SHP77 (cell line): ENCODE measurements at regions not wholly inside any gene's neighbourhood (a gene's known extent, or its start where the extent isn't known, plus 50 kb on each side); places are given as distances from the start of the nearest gene placed in this dataset.

ENCODE experiments used
- DNase-seq, 2 experiments: peaks; one replicate each; lab custom pipeline; 2025; lab: John Stamatoyannopoulos, UW

DNA sequence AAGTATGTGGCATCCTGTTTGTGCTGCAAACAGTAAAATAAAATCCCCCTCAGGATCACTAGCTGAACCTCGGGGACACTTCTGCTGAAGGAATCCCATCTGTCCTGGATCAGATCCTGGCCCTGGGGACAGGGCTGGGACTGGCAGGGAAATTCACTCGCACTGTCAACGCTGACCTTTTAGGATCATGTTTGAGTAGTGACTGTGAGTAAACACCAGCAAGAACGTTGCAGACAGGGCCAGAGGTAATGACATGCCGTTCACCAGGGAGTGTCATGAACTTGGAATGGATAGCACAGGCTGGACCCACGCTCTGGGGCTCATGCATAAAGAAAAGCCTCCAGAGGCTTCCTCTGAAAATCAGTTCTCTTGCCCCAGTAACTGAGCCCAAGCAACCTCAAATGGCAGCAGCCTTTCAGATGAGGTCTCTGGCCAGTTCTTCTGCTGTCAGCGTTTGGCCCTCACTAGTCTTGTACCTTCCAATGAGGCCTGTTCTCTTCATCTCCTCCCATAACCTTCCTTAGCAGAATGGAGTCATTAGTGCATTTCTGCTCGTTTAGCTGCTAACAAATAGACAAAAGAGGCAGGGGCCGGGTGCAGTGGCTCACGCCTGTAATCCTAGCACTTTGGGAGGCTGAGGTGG is 51.0 kb upstream of the BARX2 start:
- peak; percentile 84 for DNase-seq

DNA sequence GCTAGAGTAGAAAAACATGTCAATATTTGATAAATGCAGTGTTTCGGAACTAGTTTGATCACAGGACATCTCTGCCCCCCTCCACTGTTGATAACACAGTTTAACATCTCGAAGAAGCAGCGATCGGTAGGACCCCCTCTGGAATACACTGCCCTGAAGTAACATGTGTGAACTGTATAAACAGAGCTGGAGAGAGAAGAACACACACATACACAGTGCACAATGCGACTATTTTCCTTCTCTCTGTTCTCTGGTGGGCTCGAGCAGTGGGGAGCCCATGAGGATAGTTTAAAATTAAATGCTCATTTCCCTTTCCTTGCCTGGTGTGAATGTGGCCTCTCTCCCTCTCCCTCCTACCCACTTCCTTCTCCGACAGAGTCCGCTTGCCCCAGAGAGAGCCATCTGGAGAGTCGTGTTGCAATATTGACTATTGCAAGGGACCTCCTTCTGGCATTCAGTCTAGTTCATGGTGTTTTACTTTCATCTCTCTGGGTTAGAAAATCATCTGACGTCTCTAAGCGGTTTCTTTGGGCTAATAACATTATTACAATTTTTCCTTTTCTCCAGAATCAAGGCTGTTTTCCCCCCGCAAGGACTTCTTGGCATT is 51.6 kb upstream of the BARX2 start:
- peak in 1 of 2 experiments; percentile 38 for DNase-seq

- peak; percentile 35 to 65 for DNase-seq
Measured at GRCh38 chr11:129322941-129323340, 52.7 kb upstream of the BARX2 start.

DNA sequence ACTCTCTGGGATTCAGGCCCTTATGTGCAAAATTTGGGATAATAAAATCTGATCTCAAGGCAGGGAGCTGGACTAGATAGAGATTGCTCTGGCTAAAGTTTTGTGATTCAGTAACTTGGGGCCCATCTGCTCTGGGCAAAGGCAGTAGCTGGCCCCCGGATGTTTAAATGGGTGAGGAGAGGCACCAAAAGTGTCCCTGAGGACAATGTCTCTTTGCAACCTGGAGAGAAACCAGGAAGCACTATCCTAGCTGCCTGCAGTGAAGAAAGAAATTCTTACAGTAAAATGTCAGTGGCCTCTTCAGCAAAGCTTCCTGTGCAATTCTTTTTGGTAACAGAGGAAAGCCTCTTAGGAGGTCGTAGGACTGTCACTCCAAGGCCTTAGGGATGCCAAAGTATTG is 54.6 kb upstream of the BARX2 start:
- no peak for DNase-seq

DNA sequence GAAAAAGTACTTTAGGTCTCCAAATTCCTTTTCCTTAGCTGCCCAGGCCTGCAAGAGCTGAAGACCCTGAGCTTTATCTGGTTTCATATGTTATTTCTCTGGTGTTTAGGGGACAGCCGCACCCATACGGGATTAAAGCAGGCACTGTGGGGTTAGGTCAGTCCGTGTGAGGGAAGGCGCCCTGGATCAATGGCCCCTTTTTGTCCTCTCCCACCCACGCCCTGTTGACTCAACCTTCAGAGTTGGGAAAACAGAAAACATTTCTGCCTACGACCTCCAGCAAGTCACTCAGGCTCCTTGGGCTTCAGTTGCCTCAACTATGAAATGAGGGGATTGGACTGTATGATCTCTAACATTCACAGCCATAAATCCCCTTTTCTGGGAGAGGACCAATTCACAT is 55.2 kb upstream of the BARX2 start:
- no peak for DNase-seq

GRCh38 chr11:129319751-129320150 is 55.9 kb upstream of the BARX2 start:
- DNase-seq: no peak

DNA sequence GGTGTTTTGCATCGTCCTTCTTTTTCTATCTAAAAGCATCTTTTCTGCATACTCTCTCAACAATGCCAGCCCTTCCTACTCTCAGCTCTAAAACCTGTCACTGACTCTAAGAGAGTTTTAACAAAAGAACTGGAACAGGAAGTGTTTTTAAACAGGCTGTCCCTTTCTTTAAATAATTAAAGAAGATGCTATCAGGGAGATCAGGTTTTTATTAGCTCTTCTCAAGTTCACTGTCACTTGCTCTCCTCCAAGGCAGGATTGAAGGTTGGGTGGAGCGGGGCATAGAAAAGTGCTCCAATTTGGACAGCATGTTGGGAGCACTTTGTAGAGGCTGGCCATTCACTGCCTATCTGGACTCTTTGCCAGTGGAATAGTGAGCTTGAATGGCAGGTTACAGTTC is 56.4 kb upstream of the BARX2 start:
- no peak for DNase-seq

GRCh38 chr11:129317571-129317970 is 58.1 kb upstream of the BARX2 start:
- DNase-seq: no peak

GRCh38 chr11:129316781-129317180 is 58.9 kb upstream of the BARX2 start:
- no peak for DNase-seq

GRCh38 chr11:129315781-129316579 is 59.7 kb upstream of the BARX2 start:
- DNase-seq: peak; percentile 91 to 93

GRCh38 chr11:129314371-129314770 is 61.3 kb upstream of the BARX2 start:
- DNase-seq: no peak

DNA sequence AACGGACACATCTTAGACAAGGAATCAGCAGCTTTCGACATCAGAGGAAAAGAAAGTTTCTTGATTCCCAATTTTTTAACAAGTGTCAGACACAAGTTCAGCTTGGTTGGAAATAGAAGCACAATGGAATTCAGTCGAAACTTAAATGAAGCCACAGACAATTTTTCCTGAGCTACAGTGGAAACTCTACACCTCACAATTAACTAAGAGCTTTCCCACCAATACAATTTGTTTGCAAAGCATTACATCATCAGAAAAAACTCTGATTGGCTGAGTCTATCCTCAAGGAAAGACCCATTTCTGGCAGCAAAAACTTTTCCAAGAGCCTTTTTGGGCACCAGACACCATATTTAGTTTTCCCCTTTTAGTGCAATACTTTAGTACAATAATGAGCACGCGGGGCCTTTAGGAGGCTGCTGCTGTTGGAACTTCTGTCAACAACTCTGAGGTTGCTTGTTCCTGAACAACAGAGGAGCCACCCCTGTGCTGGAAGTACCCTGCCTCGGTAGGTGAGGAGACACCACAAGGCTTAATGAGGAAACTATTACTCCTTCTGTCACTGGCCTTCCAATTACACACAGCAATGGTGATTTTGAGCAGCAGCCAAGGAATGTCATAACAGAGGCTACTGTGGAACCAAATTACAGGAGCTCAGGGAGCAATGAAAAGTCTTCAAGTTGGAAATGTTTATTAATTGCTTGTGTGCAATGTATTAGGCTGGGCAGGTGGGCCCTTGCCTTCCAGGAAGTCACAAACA is 61.9 kb upstream of the BARX2 start:
- DNase-seq: no peak

- DNase-seq: no peak
Measured at GRCh38 chr11:129312730-129313503, 62.7 kb upstream of the BARX2 start.

DNA sequence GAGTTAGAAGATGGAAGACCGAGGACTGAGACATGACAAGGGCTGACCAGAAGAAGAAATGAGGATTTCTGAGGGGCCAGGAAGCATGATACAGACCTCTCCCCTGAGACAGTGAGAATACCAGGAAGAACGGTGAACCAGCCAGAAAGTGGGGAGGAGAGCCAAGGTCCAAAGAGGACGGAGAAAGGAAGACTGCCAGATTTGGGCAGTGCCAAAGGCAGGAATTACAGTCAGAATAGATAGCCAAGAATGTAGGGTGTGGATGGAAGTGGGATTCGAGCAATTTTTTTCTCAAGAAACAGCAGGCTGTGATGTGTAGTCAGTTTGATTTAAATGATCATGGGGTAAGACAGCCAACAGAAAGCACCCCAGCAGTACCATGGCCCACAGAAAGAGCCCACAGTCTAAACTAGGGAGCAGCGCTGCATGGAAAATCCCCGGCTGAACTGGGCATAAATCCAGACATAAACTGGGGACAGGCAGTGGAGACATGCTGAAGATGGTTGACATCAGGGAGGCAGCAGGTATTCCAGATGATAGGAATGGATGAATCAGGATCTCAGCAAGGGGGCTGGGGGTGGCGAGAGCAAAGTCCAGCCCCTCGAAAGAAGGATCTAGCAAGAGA is 67.3 kb upstream of the BARX2 start:
- no peak for DNase-seq

DNA sequence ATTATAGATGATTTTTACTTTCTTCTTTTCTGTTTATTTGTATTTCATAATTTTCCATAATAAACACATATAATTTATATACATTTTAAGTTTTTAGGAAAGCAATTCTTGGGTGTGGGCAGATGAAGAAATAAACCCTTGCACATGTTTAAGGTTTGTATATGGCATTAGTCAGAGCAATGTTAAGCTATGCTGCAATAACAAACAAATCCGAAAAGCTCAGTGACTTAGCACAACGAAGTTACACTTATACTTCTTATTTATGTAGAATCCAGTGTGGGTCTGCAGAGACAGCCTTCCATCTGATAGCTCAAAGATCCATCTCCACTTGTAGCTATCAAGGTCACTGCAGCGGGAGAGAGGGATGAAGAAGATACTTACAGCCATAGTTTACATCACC is 68.5 kb upstream of the BARX2 start:
- no peak for DNase-seq

GRCh38 chr11:129302386-129303101 is 73.1 kb upstream of the BARX2 start:
- no peak for DNase-seq

DNA sequence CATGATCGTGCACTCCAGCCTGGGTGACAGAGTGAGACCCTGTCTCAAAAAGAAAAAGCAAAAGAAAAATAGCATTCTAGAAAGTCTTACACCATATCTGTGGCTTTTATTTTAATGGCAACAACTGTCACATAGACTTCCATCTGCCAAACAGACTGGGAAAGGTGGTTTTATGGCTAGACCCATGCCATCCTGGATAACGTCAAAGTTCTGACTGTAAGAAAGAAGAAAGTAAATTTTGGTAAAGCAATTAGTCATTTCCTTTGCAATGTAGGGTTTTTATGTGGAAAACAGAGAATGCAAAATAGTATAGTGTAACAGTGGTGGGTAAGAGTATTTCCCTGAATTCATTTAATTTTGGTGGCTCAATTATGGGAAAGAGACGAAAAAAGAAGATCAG is 75.5 kb upstream of the BARX2 start:
- no peak for DNase-seq

- no peak for DNase-seq
Measured at GRCh38 chr11:129298988-129299387, 76.7 kb upstream of the BARX2 start.

DNA sequence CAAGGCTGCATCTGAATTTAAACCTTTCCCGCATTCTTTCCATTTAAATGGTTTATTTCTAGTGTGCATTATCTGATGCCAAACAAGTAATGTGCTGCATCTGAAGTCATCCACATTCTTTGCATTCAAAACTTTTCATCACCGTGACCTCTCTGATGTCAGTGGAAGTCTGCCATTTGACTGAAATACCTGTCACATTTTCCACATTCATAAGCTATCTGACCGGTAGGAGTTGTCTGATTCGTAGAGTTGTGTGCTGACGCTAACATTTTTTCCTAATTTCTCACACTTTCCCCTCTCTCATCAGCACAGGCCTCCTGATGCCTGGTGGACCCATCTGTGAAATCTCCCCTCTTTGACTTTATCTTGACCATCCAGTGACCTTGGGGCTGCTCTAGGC is 79.9 kb upstream of the BARX2 start:
- no peak for DNase-seq

- no peak for DNase-seq
Measured at GRCh38 chr11:129292771-129293170, 82.9 kb upstream of the BARX2 start.

- no peak for DNase-seq
Measured at GRCh38 chr11:129292092-129292491, 83.6 kb upstream of the BARX2 start.
